NCI-H446 (cell line): ENCODE measurements at regions not wholly inside any gene's neighbourhood (a gene's known extent, or its start where the extent isn't known, plus 50 kb on each side); places are given as distances from the start of the nearest gene placed in this dataset.

Experiments
- DNase-seq, 2 experiments: peaks; one replicate each; lab custom pipeline; 2025; lab: John Stamatoyannopoulos, UW

GRCh38 chr9:1490341-1491232 lies 440.4 kb downstream of the DMRT2 start:
- DNase-seq: no peak

DNA sequence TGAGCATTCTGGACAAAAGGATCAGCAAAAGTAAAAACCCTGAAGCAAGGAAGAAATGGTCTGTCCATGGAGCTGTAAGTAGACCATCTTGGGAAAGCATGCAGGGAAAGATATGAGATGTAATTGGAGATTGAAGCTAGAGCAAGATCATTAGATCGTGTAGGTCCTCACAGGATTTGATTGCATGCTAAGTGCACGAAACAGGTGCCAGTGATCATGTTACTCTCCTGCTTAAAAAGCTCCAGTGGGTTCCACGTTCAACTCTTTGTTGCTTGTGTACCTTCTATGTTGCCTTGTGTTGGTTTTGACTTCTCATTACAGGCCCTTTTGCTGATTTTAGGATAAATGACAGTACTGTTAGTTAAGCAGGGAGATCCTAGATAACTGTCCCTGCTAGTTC lies 442.0 kb downstream of the DMRT2 start:
- DNase-seq: no peak

DNA sequence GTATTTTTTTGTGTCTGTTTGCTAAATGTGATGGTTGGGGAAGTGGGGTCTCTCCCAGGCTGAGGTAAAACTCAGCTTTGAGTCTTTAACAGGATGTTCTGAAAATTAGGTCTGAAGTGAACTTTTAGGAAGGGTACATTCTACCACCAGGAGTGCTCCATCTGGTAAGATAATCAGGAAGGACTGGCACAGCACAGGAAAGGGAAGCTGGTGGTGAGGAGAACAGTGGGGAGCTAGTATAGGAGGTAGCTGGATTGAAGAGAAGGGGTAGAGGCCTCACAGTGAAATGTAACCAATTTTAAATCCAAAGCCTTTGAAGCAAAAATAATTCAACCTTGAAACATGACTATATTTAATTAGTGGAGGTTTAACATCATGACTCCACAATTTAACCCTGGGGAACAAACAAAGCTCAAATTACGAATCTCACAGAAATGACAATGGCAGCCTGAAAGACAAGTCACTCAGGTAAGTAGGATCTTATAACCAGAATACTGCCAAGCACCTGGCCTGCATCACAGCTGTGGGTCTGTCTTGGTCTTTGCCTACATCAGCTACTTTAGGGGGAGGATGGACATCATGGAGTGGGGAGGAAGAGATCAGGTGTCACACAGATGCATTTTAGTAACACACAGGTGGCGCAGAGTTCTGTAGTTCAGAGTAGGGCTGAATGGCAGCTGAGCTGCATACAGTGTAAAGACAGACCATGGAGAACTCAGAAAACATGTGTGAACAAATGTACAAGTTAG lies 445.3 kb downstream of the DMRT2 start:
- DNase-seq: no peak

DNA sequence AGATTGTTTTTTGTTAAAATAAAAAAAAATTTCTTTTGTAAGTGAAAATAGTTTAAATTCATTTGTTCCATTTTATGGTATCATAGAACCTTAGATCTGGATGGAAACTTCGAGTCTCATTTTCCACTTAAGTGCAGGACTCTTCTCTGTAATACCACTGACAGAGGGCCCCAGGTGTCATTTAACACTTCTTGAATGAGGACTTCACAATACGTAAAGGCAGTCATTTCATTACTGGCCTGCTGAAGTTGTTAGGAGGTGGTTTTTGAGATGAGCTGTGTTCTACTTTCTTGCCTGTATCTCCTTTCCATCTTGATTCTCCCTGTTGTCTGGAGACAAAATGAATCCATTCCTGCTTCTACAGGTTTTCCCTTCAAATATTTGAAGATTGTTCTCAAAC lies 455.3 kb downstream of the DMRT2 start:
- no peak for DNase-seq

GRCh38 chr9:1510712-1511111 lies 460.6 kb downstream of the DMRT2 start:
- DNase-seq: no peak

GRCh38 chr9:1513105-1513504 lies 462.9 kb downstream of the DMRT2 start:
- DNase-seq: no peak

DNA sequence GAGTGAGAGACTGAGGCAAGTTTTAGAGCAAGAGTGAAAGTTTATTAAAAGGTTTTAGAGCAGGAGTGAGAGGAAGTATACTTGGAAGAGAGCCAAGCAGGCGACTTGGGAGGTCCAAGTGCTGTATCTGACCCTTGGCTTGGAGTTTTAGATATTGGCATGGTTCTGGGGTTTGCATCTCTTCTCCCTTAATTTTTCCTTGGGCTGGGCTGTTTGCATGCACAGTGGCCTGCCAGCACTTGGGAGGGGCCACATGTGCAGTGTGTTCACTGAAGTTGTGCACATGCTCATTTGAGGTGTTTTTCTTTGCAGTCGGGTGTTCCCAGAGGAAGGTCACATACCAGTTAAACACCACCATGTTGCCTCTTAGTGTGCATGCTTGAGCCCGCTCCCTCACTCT lies 464.1 kb downstream of the DMRT2 start:
- no peak for DNase-seq

- DNase-seq: no peak
These were observed 464.7 kb downstream of the DMRT2 start for GRCh38 chr9:1514776-1515363.

GRCh38 chr9:1515557-1515956 lies 465.4 kb downstream of the DMRT2 start:
- DNase-seq: no peak

GRCh38 chr9:1521547-1521946 lies 471.4 kb downstream of the DMRT2 start:
- DNase-seq: no peak

DNA sequence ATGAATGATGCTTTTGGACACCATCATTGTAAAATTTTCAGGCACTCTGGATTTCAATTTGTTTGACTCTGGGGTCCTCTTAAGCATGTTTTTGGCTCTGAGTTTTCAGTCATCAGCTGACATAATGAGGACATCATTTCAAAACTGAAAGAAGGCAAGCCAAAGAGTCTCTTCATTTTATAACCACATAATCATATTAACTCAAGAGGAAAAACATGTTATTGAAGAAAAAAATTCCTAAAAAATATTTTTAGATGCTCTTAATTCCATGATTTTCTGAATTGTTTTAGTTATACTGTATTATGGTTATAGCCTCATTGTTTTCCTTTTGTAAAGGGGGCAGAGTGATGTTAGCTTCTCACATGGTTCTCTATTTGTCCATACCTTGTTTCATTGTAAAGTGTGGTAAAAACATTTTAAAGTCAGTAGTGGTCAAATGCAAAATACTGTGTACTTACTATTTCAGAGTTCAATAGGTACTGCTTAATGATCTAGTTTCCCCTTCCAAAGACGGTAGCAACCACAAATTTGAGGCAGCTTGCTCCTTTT lies 472.1 kb downstream of the DMRT2 start:
- DNase-seq: no peak

DNA sequence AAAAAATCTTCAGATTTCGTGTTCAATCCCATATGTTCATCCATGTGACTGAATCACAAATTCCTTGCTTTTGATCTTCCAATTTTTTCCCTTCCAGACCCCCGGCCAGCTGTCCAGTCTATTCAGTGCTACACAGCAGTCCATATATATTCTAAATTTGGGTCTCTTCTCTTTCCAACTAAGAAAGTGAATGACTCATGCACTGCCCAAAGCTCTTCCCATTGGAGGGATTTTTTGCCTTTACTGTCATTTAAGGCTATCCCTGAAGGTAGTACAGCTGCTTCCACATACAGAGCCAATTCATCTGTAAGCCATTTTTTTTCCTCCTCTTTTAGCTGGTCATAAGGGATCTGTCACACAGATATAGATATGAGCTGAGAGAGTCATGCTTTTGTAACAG lies 478.3 kb downstream of the DMRT2 start:
- no peak for DNase-seq

DNA sequence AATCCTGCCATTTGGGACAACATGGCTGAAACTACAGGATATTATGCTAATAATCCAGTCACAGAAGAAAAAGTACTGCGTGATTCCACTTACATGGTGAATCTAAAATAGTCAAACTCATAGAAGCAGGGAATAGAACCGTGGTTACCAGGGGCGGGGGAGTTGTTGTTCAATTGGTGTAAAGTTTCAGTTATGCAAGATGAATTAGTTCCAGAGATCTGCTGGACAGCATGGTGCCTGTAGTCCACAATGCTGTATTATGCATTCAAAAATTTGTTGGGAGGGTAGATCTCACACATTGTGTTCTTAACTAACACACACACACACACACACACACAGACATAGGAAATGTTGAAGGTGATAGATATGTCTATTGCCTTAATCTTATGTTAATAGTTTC lies 480.5 kb downstream of the DMRT2 start:
- no peak for DNase-seq

DNA sequence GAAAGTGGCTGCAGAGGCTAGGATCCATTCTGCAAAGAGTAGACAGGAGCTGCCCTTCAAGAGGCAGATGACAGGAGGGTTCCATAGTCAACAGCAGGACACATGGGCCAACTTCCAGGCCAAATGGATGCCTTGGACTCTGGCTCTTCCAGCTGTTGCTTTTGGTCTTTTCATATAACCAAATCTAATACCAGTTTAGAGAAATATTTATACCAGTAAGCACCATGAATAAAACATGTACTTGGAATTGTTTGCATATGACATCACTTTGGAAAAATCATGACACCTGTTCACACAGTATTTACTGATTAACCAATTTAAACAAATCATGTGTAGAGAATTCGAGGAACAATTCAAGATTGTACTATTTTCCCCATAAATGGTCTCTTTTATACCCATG lies 481.3 kb downstream of the DMRT2 start:
- DNase-seq: no peak

DNA sequence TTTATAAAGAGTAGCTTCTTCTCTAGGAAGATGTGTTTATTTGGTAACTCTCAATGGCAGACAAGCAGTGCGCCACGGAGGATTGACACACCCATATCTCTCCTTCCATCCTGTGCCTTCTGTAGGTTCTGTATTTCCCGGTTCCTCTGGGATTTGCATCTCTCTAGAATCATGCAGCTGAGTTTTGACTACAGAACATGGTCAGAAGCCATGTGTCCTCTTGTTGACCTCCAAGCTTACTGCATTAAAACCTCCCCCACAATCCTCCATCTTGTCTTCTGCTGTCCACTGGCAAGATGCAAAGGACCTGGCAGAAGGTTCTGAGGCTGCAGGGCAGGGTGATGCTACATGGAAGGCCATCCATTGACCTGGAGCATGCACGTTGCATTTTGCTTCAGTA lies 482.0 kb downstream of the DMRT2 start:
- no peak for DNase-seq

DNA sequence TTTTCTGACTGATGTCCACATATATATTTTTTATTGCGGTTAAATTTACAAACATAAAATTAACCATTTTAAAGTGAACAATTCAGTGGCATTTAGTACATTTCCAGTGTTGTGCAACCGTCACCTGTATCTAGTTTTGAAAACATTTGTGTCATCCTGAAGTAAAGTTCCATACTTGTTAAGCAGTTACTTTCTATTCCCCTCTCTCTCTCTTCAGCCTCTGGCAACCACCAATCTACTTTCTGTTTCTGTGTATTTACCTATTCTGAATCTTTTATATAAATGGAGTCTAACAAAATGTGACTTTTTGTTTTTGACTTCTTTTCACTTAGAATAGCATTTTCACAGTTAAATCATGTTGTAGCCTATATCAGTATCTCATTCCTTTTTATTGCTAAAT lies 480.1 kb upstream of the SMARCA2 start:
- no peak for DNase-seq

- no peak for DNase-seq
These were observed 479.5 kb upstream of the SMARCA2 start for GRCh38 chr9:1535599-1535998.

DNA sequence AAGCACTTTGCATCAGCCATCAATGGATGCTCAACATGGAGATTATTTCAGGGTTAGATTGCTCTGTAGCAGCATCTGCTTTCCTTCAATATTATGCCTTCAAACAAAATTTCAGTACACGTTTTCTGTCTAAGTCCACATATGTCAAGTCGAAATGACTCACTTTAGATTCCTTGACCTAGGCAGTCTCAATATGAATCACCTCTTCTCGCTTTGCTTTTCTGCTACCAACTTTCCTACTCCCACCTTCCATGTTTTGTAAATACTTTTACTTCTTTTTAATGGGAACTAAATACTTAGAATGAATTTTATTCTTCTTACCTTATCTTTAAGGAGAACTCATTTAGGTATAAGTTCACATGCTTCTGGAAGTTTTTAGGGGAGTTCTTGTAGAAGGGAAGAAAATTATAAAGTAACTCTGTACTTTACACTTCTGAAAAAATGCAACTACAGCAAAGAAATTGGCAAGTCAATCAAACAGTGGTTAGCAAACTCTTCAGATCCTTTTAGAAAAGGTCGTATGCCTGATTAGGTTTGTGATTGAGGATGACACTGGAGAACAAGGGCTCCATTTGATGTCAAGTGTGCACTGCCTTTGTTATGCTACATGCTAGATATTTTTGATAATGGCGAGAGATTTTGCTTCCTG lies 478.5 kb upstream of the SMARCA2 start:
- no peak for DNase-seq

- DNase-seq: no peak
These were observed 476.8 kb upstream of the SMARCA2 start for GRCh38 chr9:1538301-1538700.

GRCh38 chr9:1539216-1539615 lies 475.9 kb upstream of the SMARCA2 start:
- no peak for DNase-seq

GRCh38 chr9:1550636-1551035 lies 464.5 kb upstream of the SMARCA2 start:
- no peak for DNase-seq
